Activated T-helper 17 cell treated with anti-CD3 and anti-CD28 coated beads, Interleukin-2, amount 50 U/mL, for 72 hours (primary cell): ENCODE measurements at regions not wholly inside any gene's neighbourhood (a gene's known extent, or its start where the extent isn't known, plus 50 kb on each side); places are given as distances from the start of the nearest gene placed in this dataset.

Experiments
- ATAC-seq: fragments of 150-1000 bp; cut with Tn5 transposase; replicated peaks from 2 replicates; pipeline ENCODE4 v1.10.0; 2021; ENCODE audit warnings: mild to moderate bottlenecking, moderate library complexity
- H3K27ac Mint-ChIP-seq: one replicate; pipeline ENCODE4 v1.8.0; 2022; ENCODE audit warnings: mixed read lengths
- H3K27me3 Mint-ChIP-seq: one replicate; pipeline ENCODE4 v1.8.0; 2022; ENCODE audit warnings: mixed read lengths
- H3K36me3 Mint-ChIP-seq: one replicate; pipeline ENCODE4 v1.8.0; 2022; ENCODE audit warnings: low read depth, mild to moderate bottlenecking, mixed read lengths
- H3K4me1 Mint-ChIP-seq: one replicate; pipeline ENCODE4 v1.8.0; 2022; ENCODE audit warnings: mixed read lengths
- H3K4me3 Mint-ChIP-seq: one replicate; pipeline ENCODE4 v1.8.0; 2022; ENCODE audit warnings: mild to moderate bottlenecking, mixed read lengths
- H3K9me3 Mint-ChIP-seq: one replicate; pipeline ENCODE4 v1.8.0; 2022; ENCODE audit warnings: mixed read lengths

DNA sequence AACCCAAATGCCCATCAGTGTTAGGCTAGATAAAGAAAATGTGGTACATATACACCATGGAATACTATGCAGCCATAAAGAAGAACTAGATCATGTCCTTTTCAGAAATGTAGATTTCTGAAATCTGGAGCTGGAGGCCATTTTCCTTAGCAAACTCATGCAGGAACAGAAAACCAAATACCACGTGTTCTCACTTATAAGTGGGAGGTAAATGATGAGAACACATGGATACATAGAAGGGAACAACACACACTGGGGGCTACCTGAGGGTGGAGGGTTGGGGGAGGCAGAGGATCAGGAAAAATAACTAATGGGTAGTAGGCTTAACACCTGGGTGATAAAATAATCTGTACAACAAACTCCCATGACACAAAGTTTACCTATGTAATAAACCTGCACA is 153.5 kb upstream of the PRNP start:
- Mint-ChIP-seq H3K9me3 (no peaks in the 10 kb centered on the region), H3K4me3 (no peak overlapping the region), H3K27ac (no peak overlapping the region), H3K4me1 (no peaks in the 10 kb centered on the region), H3K36me3 (no peaks in the 10 kb centered on the region), H3K27me3 (peaks cover 40% of the 10 kb centered on the region)
- ATAC-seq: no peak

DNA sequence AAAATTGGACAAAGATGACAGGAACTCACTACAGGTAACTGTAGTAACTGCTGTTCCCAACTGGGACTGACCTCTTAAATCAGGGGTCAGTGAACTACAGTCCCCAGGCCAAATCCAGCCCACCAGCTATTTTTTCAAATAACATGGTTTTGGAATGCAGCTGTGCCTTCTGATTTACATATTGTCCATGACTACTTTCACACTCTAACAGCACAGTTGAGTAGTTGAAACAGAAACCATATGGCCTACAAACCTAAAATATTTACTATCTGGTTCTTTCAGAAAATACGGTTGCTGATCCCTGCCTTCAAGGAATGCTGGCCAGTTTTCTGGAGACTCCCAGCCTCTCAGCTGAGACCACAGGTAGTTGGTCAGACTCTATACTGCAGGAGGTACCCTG is 161.5 kb upstream of the PRNP start:
- H3K9me3 Mint-ChIP-seq: peaks cover 4% of the 10 kb centered on the region
- peaks cover 33% of the 10 kb centered on the region for H3K27me3 Mint-ChIP-seq
- no peak overlapping the region for H3K4me3 Mint-ChIP-seq

DNA sequence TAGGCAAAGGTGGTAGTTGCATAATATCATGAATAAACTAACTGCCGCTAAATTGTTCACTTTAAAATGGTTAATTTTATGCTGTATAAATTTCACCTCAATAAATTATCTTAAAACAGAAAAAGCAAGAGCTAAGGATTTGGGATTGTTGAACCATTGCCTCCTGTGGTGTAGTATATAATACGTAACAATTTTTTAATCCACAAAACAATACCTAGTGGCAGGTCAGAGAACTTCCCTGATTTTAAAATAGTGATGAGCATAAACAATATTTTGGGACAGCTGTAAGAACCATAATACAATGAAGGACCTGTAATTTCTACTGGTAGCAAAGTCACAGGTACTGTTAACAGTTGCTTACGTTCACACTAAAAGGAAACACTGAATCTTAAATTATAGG is 161.9 kb upstream of the PRNP start:
- H3K4me3 Mint-ChIP-seq: no peak overlapping the region
- H3K36me3 Mint-ChIP-seq: no peaks in the 10 kb centered on the region
- H3K9me3 Mint-ChIP-seq: peaks cover 4% of the 10 kb centered on the region
- H3K27me3 Mint-ChIP-seq: peaks cover 28% of the 10 kb centered on the region
- H3K4me1 Mint-ChIP-seq: no peaks in the 10 kb centered on the region
- ATAC-seq: no peak
- no peak overlapping the region for H3K27ac Mint-ChIP-seq

More for the DNA sequence above, 161.5 kb upstream of the PRNP start:
- Mint-ChIP-seq H3K4me1 (no peaks in the 10 kb centered on the region), H3K27ac (no peak overlapping the region), H3K36me3 (no peaks in the 10 kb centered on the region)
- ATAC-seq: no peak

GRCh38 chr20:4522310-4522709 is 163.9 kb upstream of the PRNP start:
- Mint-ChIP-seq H3K9me3 (peaks cover 4% of the 10 kb centered on the region), H3K27me3 (peaks cover 33% of the 10 kb centered on the region), H3K4me3 (no peak overlapping the region), H3K36me3 (no peaks in the 10 kb centered on the region), H3K4me1 (no peaks in the 10 kb centered on the region), H3K27ac (no peak overlapping the region)
- no peak for ATAC-seq

- no peak for ATAC-seq
- no peak overlapping the region for H3K27ac Mint-ChIP-seq
- no peaks in the 10 kb centered on the region for H3K36me3 Mint-ChIP-seq
- H3K9me3 Mint-ChIP-seq: no peaks in the 10 kb centered on the region
- H3K4me1 Mint-ChIP-seq: no peaks in the 10 kb centered on the region
- peaks cover 31% of the 10 kb centered on the region for H3K27me3 Mint-ChIP-seq
- no peak overlapping the region for H3K4me3 Mint-ChIP-seq
These were observed 164.9 kb upstream of the PRNP start for GRCh38 chr20:4521170-4521968.

GRCh38 chr20:4519534-4519933 is 166.7 kb upstream of the PRNP start:
- peaks cover 33% of the 10 kb centered on the region for H3K27me3 Mint-ChIP-seq
- H3K36me3 Mint-ChIP-seq: no peaks in the 10 kb centered on the region
- H3K4me3 Mint-ChIP-seq: no peak overlapping the region
- ATAC-seq: peak; percentile 38
- no peak overlapping the region for H3K27ac Mint-ChIP-seq
- H3K4me1 Mint-ChIP-seq: no peaks in the 10 kb centered on the region
- H3K9me3 Mint-ChIP-seq: no peaks in the 10 kb centered on the region

DNA sequence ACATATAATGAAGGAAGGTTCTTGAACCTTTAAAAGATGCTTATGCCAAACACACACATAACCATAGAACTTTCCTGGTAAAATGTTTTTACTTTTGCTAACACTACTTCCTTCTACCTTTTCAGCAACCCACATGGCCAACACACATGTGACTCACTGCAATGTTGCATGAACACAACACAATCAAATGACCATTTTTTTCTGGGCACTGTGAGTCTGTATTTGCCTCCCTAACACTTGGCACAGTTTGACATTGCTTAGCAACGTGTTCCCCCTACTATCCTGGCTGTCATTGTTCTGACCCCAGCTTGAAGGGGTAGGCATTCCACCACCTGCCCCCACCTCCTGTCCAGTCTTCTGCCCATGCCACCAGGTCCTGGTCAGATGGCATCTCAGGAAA is 169.4 kb upstream of the PRNP start:
- ATAC-seq: no peak
- Mint-ChIP-seq H3K9me3 (no peaks in the 10 kb centered on the region), H3K27ac (no peak overlapping the region), H3K27me3 (peaks cover 40% of the 10 kb centered on the region), H3K4me3 (no peak overlapping the region), H3K4me1 (no peaks in the 10 kb centered on the region), H3K36me3 (no peaks in the 10 kb centered on the region)

- Mint-ChIP-seq H3K9me3 (peaks cover 6% of the 10 kb centered on the region), H3K27me3 (peaks cover 55% of the 10 kb centered on the region), H3K36me3 (no peaks in the 10 kb centered on the region), H3K27ac (no peak overlapping the region), H3K4me3 (no peak overlapping the region), H3K4me1 (no peaks in the 10 kb centered on the region)
- ATAC-seq: no peak
These were observed 172.5 kb upstream of the PRNP start for GRCh38 chr20:4513720-4514119.

DNA sequence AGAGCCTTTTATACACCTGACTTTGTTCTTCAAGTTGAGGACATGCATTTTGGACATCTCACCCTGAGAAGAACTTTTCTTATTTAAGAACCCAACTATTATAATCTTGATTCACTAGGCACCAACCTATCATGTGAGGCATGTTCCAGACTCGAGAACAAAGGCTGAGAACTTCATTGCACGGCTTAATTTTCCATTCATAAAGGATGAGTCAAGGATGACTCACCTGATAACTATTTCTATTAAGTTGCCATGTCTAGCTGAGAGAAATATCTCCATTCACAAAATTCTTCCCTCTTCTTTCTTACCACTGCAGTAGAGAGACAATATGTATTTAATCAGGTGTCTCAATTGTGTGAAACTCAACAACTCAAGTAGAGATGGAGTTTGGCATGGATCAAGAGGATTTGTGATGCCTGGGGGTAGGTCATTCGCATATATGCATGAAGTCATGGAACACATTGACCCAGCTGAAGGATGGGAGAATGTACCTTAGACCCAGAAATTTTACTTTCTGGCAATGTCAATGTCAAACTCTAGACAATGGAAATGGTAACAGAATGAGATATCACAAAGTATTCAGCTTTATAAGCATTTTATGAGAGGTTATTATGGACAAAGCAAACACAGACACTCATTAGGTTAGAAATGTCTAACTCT is 173.2 kb upstream of the PRNP start:
- ATAC-seq: no peak
- Mint-ChIP-seq H3K4me3 (no peak overlapping the region), H3K36me3 (no peaks in the 10 kb centered on the region), H3K27me3 (peaks cover 48% of the 10 kb centered on the region), H3K27ac (no peak overlapping the region), H3K9me3 (peaks cover 6% of the 10 kb centered on the region), H3K4me1 (no peaks in the 10 kb centered on the region)

GRCh38 chr20:4511776-4512175 is 174.5 kb upstream of the PRNP start:
- no peak overlapping the region for H3K4me3 Mint-ChIP-seq
- H3K4me1 Mint-ChIP-seq: no peaks in the 10 kb centered on the region
- H3K27me3 Mint-ChIP-seq: peaks cover 42% of the 10 kb centered on the region
- H3K9me3 Mint-ChIP-seq: peaks cover 6% of the 10 kb centered on the region
- no peaks in the 10 kb centered on the region for H3K36me3 Mint-ChIP-seq
- no peak for ATAC-seq
- no peak overlapping the region for H3K27ac Mint-ChIP-seq

DNA sequence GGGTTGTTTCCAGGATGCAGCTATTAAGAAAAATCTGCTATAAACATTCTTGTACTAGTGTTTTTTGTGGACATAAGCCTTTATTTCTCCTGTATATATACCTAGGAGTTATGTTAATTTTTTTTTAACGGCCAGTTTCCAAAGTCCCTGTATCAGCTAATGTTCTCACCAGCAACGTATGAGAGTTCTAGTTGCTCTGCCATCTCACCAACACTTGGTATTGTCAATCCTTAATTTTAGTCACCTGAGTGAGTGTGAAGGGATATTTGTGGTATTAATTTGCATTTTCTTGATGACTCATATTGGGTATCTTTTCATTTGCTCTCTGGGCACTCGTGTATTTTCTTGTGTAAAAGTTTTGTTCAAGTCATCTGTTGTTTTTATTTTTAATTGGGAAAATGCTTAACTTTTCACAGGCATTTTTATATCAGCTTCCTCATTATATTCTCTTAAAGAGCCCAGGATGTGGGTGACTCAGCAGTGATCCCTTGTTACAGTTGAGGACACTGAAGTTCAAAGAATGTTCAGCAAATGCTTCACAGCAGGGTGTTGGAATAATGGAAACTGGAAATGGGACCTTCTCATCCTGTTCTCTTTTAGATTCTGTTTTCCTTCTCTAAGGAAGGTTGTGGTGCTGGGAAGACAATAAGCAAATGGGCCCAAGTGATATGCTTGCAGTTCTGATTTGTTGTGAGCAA is 176.3 kb upstream of the PRNP start:
- H3K4me1 Mint-ChIP-seq: no peaks in the 10 kb centered on the region
- H3K27me3 Mint-ChIP-seq: peaks cover 50% of the 10 kb centered on the region
- peaks cover 6% of the 10 kb centered on the region for H3K9me3 Mint-ChIP-seq
- H3K4me3 Mint-ChIP-seq: no peak overlapping the region
- ATAC-seq: no peak
- H3K27ac Mint-ChIP-seq: no peak overlapping the region
- H3K36me3 Mint-ChIP-seq: no peaks in the 10 kb centered on the region

DNA sequence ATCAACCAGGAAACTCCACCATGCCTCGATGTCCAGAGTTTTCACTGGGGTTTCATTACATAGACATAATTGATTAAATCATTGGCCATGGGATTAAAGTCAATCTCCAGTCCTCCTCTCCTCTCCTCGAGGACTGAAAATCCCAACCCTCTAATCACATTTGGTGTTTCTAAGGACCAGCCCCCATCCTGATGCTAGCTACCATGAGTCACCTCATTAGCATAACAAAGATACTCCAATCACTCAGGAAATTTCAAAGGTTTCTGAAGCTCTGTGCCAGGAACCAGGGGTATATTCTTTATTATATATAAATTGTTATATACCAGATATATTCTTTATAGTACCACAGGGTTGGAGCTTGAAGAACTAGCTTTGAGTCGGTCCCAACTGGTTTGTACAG is 177.5 kb upstream of the PRNP start:
- Mint-ChIP-seq H3K27me3 (peaks cover 53% of the 10 kb centered on the region), H3K4me1 (no peaks in the 10 kb centered on the region), H3K9me3 (peaks cover 6% of the 10 kb centered on the region), H3K36me3 (no peaks in the 10 kb centered on the region), H3K4me3 (no peak overlapping the region), H3K27ac (no peak overlapping the region)
- no peak for ATAC-seq

DNA sequence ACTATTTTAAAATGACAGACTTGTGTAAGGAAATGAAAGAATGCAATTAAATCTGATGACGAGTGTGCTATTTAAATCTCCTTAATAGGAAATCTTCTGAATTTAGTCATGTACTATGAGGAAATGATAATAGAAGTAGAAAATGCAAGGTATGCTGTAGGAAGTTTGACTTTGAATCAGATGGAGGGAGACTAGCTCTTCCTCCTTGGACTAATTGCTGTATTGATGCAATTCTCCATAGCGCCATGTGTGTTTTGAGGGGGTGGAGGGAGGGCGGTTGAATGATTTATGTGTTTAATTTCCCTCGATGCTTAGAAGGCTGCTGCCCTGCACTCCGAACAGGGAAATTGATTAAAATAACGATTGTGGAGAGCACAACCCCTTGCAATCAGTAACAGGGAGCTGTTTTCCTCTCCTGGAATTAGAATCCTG is 179.0 kb upstream of the PRNP start:
- H3K4me1 Mint-ChIP-seq: no peaks in the 10 kb centered on the region
- peaks cover 6% of the 10 kb centered on the region for H3K9me3 Mint-ChIP-seq
- no peak overlapping the region for H3K27ac Mint-ChIP-seq
- peaks cover 48% of the 10 kb centered on the region for H3K27me3 Mint-ChIP-seq
- H3K4me3 Mint-ChIP-seq: no peak overlapping the region
- no peak for ATAC-seq
- no peaks in the 10 kb centered on the region for H3K36me3 Mint-ChIP-seq

DNA sequence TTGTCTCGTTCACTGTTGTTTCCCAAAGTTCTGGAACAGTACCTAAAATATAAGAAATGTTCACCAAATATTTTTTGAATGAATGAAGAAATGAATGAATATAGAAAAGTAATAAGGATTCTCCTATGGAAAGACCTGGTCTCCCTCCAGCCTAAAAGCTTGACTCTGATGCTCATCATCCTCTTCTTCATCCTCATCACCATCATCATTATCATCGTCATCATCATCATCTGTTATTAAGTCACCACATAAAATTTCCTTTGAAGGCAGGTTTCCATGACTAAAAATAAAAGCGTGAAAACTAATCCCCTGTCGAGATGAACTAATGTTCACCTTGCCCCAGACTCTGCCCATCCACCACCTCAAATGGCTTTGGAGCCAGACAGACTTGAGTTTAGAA is 181.4 kb upstream of the PRNP start:
- no peak overlapping the region for H3K4me3 Mint-ChIP-seq
- peaks cover 44% of the 10 kb centered on the region for H3K27me3 Mint-ChIP-seq
- H3K9me3 Mint-ChIP-seq: peaks cover under 1% of the 10 kb centered on the region

DNA sequence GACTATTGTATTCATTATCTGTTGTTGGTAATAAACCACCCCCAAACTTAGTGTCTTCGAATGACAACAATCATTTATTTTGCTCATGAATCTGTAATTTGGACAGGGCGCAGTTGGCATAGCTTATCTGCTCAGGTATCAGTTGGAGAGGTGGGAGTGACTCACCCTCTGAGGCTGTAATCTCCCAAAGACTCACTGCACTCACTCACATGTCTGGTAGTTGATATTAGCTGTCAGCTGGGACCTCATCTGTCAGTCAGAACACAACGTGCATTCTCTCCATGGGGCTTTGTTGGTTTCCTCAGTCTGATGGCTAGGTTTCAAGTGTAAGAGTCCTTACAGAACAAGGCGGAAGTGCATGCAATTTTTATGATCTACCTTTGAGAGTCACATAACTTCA is 183.5 kb upstream of the PRNP start:
- no peaks in the 10 kb centered on the region for H3K4me1 Mint-ChIP-seq
- peaks cover 53% of the 10 kb centered on the region for H3K27me3 Mint-ChIP-seq
- no peaks in the 10 kb centered on the region for H3K36me3 Mint-ChIP-seq
- peaks cover 3% of the 10 kb centered on the region for H3K9me3 Mint-ChIP-seq
- no peak overlapping the region for H3K27ac Mint-ChIP-seq
- ATAC-seq: no peak
- no peak overlapping the region for H3K4me3 Mint-ChIP-seq

More for the DNA sequence above, 181.4 kb upstream of the PRNP start:
- Mint-ChIP-seq H3K4me1 (no peaks in the 10 kb centered on the region), H3K36me3 (no peaks in the 10 kb centered on the region), H3K27ac (no peak overlapping the region)
- ATAC-seq: no peak
